Mesendoderm (in vitro differentiated cells): ENCODE measurements at regions not wholly inside any gene's neighbourhood (a gene's known extent, or its start where the extent isn't known, plus 50 kb on each side); places are given as distances from the start of the nearest gene placed in this dataset.

Experiments used
- DNase-seq: peaks from one replicate; pipeline ENCODE4 v3.0.0; 2013
- H2AK5ac ChIP-seq: 2 replicates; pipeline ENCODE4 v1.6.1; 2013; ENCODE audit warnings: low read length, inconsistent platforms
- H2BK120ac ChIP-seq: 2 replicates; pipeline ENCODE4 v1.6.1; 2013; ENCODE audit warnings: low read depth, mild to moderate bottlenecking, low read length, moderate library complexity, mixed read lengths
- H2BK15ac ChIP-seq: replicated peaks from 2 replicates; pipeline ENCODE4 v1.6.1; 2013; ENCODE audit warnings: low read depth, mild to moderate bottlenecking, moderate library complexity
- H2BK5ac ChIP-seq: 2 replicates; pipeline ENCODE4 v1.6.1; 2013; ENCODE audit warnings: low read length, inconsistent platforms
- H3K18ac ChIP-seq: 2 replicates; pipeline ENCODE4 v1.6.1; 2013; ENCODE audit warnings: mild to moderate bottlenecking, low read length, mixed read lengths
- H3K23ac ChIP-seq: one replicate; pipeline ENCODE4 v1.6.1; 2013; ENCODE audit warnings: low read length
- H3K27ac ChIP-seq: 2 replicates; pipeline ENCODE4 v1.5.1; 2013; ENCODE audit warnings: low read depth, mild to moderate bottlenecking, inconsistent platforms, low read length, moderate library complexity
- H3K27me3 ChIP-seq: 2 replicates; pipeline ENCODE4 v1.6.1; 2013; ENCODE audit warnings: low read length, control low read depth, mild to moderate bottlenecking, inconsistent platforms; ENCODE audit not compliant: insufficient read depth, poor library complexity
- H3K36me3 ChIP-seq: 2 replicates; pipeline ENCODE4 v1.6.1; 2013; ENCODE audit warnings: low read length, inconsistent platforms; ENCODE audit not compliant: control insufficient read depth, insufficient read depth
- H3K4ac ChIP-seq: one replicate; pipeline ENCODE4 v1.6.1; 2013; ENCODE audit warnings: low read depth, mild to moderate bottlenecking, low read length, moderate library complexity
- H3K4me1 ChIP-seq: 2 replicates; pipeline ENCODE4 v1.6.1; 2013; ENCODE audit warnings: low read depth, low read length, inconsistent platforms; ENCODE audit not compliant: control insufficient read depth
- H3K4me2 ChIP-seq: 2 replicates; pipeline ENCODE4 v1.6.1; 2013; ENCODE audit warnings: low read length
- H3K4me3 ChIP-seq: 2 replicates; pipeline ENCODE4 v1.5.1; 2013; ENCODE audit warnings: mild to moderate bottlenecking, low read length
- H3K56ac ChIP-seq: one replicate; pipeline ENCODE4 v1.6.1; 2013; ENCODE audit warnings: low read length
- H3K79me1 ChIP-seq: 2 replicates; pipeline ENCODE4 v1.6.1; 2013; ENCODE audit warnings: low read length, inconsistent platforms
- H3K79me2 ChIP-seq: 2 replicates; pipeline ENCODE4 v1.6.1; 2013; ENCODE audit warnings: mild to moderate bottlenecking, low read length; ENCODE audit not compliant: control insufficient read depth, insufficient read depth
- H3K9ac ChIP-seq: 2 replicates; pipeline ENCODE4 v1.6.1; 2013; ENCODE audit warnings: low read length, inconsistent platforms
- H4K5ac ChIP-seq: one replicate; pipeline ENCODE4 v1.6.1; 2013; ENCODE audit warnings: low read length
- H4K8ac ChIP-seq: one replicate; pipeline ENCODE4 v1.6.1; 2013; ENCODE audit warnings: low read depth, mild to moderate bottlenecking, control low read depth, low read length, moderate library complexity
- WGBS: extraction: QIAGEN DNeasy Blood & Tissue Kit; methylation state at CpG from one replicate; pipeline ENCODE4 v1.1.7; 2013; ENCODE audit warnings: low lambda C conversion rate, missing lambda C conversion rate; ENCODE audit not compliant: insufficient coverage; ENCODE audit errors: extremely low coverage; 5-methylcytosine and 5-hydroxymethylcytosine counted together

DNA sequence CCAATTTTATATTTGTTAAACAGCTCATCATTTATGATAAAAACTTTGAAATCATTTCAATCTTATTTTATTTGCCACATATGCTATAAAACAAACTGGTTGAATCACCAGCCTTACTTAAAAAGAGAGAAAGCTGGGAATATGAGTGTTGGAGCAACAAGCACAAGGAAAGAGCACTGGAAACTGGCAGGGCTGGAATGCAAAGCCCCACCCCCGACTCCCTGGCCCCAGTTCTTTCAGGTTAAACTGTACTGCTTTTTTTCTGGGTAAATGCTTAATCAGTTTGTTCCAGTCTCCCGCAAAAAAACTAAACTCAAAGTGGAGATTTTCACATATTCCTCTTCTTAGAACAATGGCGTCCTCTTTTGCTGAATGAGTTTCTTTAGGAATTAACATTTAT lies 433.8 kb upstream of the NOX3 start:
- Histone ChIP-seq H3K79me1 (no peaks in the 10 kb centered on the region), H3K27ac (no peak overlapping the region), H3K4ac (no peak overlapping the region), H4K5ac (no peak overlapping the region), H3K18ac (no peak overlapping the region), H2BK120ac (no peak overlapping the region), H3K27me3 (no peaks in the 10 kb centered on the region), H3K36me3 (no peaks in the 10 kb centered on the region), H3K79me2 (no peaks in the 10 kb centered on the region), H3K23ac (no peak overlapping the region), H3K9ac (no peak overlapping the region), H3K4me2 (no peak overlapping the region), H2BK15ac (no peak overlapping the region), H3K4me1 (no peaks in the 10 kb centered on the region), H2BK5ac (no peak overlapping the region), H3K56ac (no peak overlapping the region), H4K8ac (no peak overlapping the region), H2AK5ac (no peak overlapping the region), H3K4me3 (no peak overlapping the region)
- no CpG with 5 or more reads among the region's 3 CpGs for WGBS
- DNase-seq: peak; percentile 22

DNA sequence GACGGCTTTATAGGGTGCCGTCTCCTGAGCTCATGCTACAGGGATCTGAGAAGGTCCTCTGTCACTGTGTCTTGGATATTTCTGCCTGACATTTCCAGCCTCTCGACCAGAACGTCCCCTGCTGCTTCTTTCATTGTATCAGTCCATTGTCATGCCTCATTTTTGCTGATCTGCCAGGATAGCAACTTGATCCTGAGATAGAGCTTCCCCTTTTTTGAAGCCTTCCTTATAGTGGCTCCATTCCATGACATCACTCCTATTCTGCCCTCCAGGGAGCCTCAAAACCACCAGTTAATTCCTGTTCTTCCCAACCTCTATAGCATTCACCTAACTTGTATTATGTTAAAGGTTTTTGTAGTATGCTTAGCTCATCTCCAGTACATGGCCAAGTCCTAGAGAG lies 431.8 kb upstream of the NOX3 start:
- no peak overlapping the region for H2AK5ac ChIP-seq
- H3K9ac ChIP-seq: no peak overlapping the region
- no peak overlapping the region for H3K4me3 ChIP-seq
- H3K4me1 ChIP-seq: no peaks in the 10 kb centered on the region
- no peak overlapping the region for H3K23ac ChIP-seq
- no peak overlapping the region for H3K56ac ChIP-seq
- no CpG with 5 or more reads among the region's 4 CpGs for WGBS
- peak; percentile 29 for DNase-seq
- no peak overlapping the region for H2BK120ac ChIP-seq
- no peak overlapping the region for H4K5ac ChIP-seq
- H3K4me2 ChIP-seq: no peak overlapping the region
- H3K36me3 ChIP-seq: no peaks in the 10 kb centered on the region
- H2BK15ac ChIP-seq: no peak overlapping the region
- H2BK5ac ChIP-seq: no peak overlapping the region
- H4K8ac ChIP-seq: no peak overlapping the region
- no peaks in the 10 kb centered on the region for H3K27me3 ChIP-seq
- no peak overlapping the region for H3K27ac ChIP-seq
- no peak overlapping the region for H3K4ac ChIP-seq
- no peak overlapping the region for H3K18ac ChIP-seq
- H3K79me1 ChIP-seq: no peaks in the 10 kb centered on the region
- no peaks in the 10 kb centered on the region for H3K79me2 ChIP-seq

DNA sequence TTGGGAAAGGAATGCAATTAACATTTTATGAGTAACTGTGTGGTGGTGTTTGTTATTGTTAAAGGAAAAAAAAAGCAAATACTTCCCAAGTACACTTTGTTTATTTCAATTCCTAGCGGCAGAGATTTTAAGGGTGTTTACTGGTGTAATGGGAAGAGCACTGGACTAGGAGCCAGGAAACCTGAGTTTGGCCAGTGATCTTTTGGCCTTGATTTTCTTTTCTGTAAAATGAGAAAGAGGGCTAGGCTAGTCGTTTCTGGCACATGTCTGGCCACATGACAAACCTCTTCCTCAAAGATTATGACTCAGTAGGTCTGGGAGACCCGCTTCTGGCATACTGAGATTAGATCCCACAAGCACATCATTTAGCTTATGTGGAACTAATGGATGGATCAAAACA lies 428.1 kb upstream of the NOX3 start:
- no peak overlapping the region for H3K4me2 ChIP-seq
- no peaks in the 10 kb centered on the region for H3K36me3 ChIP-seq
- H3K4me1 ChIP-seq: no peaks in the 10 kb centered on the region
- no peak overlapping the region for H2BK15ac ChIP-seq
- H4K5ac ChIP-seq: no peak overlapping the region
- H3K18ac ChIP-seq: no peak overlapping the region
- H2AK5ac ChIP-seq: no peak overlapping the region
- WGBS: no CpG with 5 or more reads among the region's 3 CpGs
- H2BK120ac ChIP-seq: no peak overlapping the region
- DNase-seq: no peak
- no peak overlapping the region for H3K56ac ChIP-seq
- no peaks in the 10 kb centered on the region for H3K27me3 ChIP-seq
- H3K4ac ChIP-seq: no peak overlapping the region
- no peak overlapping the region for H2BK5ac ChIP-seq
- H4K8ac ChIP-seq: no peak overlapping the region
- H3K79me1 ChIP-seq: no peaks in the 10 kb centered on the region
- H3K9ac ChIP-seq: no peak overlapping the region
- H3K4me3 ChIP-seq: no peak overlapping the region
- no peaks in the 10 kb centered on the region for H3K79me2 ChIP-seq
- H3K23ac ChIP-seq: no peak overlapping the region
- no peak overlapping the region for H3K27ac ChIP-seq

GRCh38 chr6:155883334-155883731 lies 427.7 kb upstream of the NOX3 start:
- no peak overlapping the region for H3K27ac ChIP-seq
- H2BK5ac ChIP-seq: no peak overlapping the region
- DNase-seq: no peak
- no peaks in the 10 kb centered on the region for H3K79me2 ChIP-seq
- H3K9ac ChIP-seq: no peak overlapping the region
- H3K4me3 ChIP-seq: no peak overlapping the region
- no peaks in the 10 kb centered on the region for H3K4me1 ChIP-seq
- no peaks in the 10 kb centered on the region for H3K27me3 ChIP-seq
- H3K56ac ChIP-seq: no peak overlapping the region
- no peaks in the 10 kb centered on the region for H3K36me3 ChIP-seq
- no peak overlapping the region for H3K23ac ChIP-seq
- H2BK15ac ChIP-seq: no peak overlapping the region
- no peaks in the 10 kb centered on the region for H3K79me1 ChIP-seq
- H4K8ac ChIP-seq: no peak overlapping the region
- no peak overlapping the region for H2BK120ac ChIP-seq
- no peak overlapping the region for H3K4me2 ChIP-seq
- H2AK5ac ChIP-seq: no peak overlapping the region
- H3K18ac ChIP-seq: no peak overlapping the region
- no peak overlapping the region for H3K4ac ChIP-seq
- no peak overlapping the region for H4K5ac ChIP-seq

DNA sequence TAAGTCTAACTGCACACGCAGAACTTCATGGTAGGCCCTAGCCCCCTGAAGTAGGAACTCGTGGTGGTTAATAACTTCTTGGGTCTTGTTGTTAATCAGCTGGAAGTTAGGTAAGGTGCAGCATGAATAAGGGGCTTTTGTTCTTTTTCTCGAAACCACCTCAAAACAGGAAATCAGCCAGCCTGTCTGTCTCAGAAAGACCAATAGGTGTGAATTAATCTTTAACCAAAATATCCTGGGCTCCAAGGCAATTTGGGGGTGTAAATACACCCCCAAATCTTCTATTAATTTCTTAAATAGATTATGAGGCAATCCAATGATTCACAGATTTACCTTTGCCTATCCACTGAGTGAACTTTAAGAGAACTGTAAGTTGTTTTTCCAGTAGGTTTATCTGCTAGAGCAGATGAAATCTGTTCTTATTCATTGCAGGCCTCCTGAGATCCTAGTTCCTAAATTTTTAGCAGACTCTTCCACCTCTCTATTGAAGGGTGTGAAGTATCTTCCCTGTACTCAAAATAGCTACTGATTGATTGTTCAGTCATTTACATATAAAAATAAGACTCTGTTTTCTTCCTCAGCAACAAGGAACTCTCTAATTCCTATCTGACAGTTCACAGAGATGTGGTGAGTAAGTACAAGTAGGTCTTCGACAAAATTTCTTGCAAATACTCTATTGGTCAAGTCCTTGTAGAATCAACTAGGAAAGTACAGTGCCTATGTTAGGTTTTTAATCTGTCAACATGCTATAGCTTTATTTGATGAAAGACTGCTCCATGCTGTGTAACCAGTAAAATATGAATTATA lies 427.1 kb upstream of the NOX3 start:
- H2AK5ac ChIP-seq: no peak overlapping the region
- H3K4ac ChIP-seq: no peak overlapping the region
- H3K79me1 ChIP-seq: no peaks in the 10 kb centered on the region
- no peak overlapping the region for H2BK15ac ChIP-seq
- H3K36me3 ChIP-seq: no peaks in the 10 kb centered on the region
- H3K27ac ChIP-seq: no peak overlapping the region
- no peak for DNase-seq
- WGBS: no CpG with 5 or more reads among the region's 4 CpGs
- H3K79me2 ChIP-seq: no peaks in the 10 kb centered on the region
- no peak overlapping the region for H3K23ac ChIP-seq
- no peaks in the 10 kb centered on the region for H3K27me3 ChIP-seq
- no peak overlapping the region for H4K5ac ChIP-seq
- H3K4me3 ChIP-seq: no peak overlapping the region
- no peak overlapping the region for H2BK5ac ChIP-seq
- H3K56ac ChIP-seq: no peak overlapping the region
- H3K4me1 ChIP-seq: no peaks in the 10 kb centered on the region
- H4K8ac ChIP-seq: no peak overlapping the region
- H3K18ac ChIP-seq: no peak overlapping the region
- H2BK120ac ChIP-seq: no peak overlapping the region
- no peak overlapping the region for H3K9ac ChIP-seq
- no peak overlapping the region for H3K4me2 ChIP-seq
